HL-60 (cell line): ENCODE measurements at regions not wholly inside any gene's neighbourhood (a gene's known extent, or its start where the extent isn't known, plus 50 kb on each side); places are given as distances from the start of the nearest gene placed in this dataset.

Experiments used
- CTCF ChIP-seq: IDR thresholded peaks from one replicate; pipeline ENCODE4 v1.5.1; 2011; ENCODE audit warnings: low read length, control low read depth, inconsistent platforms; ENCODE audit not compliant: insufficient read depth
- GABPA ChIP-seq: IDR thresholded peaks from 2 replicates; pipeline ENCODE4 v1.6.1; 2012; ENCODE audit warnings: low read depth
- POLR2AphosphoS5 ChIP-seq: IDR thresholded peaks from 2 replicates; pipeline ENCODE4 v1.6.1; 2012; ENCODE audit warnings: low read depth
- REST ChIP-seq: IDR thresholded peaks from 2 replicates; pipeline ENCODE4 v1.6.1; 2012; ENCODE audit warnings: low read depth; ENCODE audit not compliant: insufficient replicate concordance
- SPI1 ChIP-seq: IDR thresholded peaks from 2 replicates; pipeline ENCODE4 v1.6.1; 2012; ENCODE audit warnings: low read depth, mild to moderate bottlenecking, borderline replicate concordance

- no peak for TF ChIP-seq CTCF
- no peak for TF ChIP-seq POLR2AphosphoS5
- TF ChIP-seq REST: no peak
- no peak for TF ChIP-seq GABPA
- no peak for TF ChIP-seq SPI1
Measured at GRCh38 chr11:116114198-116114651, 610.0 kb upstream of the CADM1 start.
